Mesenteric fat pad (tissue), 1 donor: ENCODE measurements at regions not wholly inside any gene's neighbourhood (a gene's known extent, or its start where the extent isn't known, plus 50 kb on each side); places are given as distances from the start of the nearest gene placed in this dataset.

ENCODE experiments used
- DNase-seq: peaks from one replicate; pipeline ENCODE4 v3.0.0-alpha.2; 2020; ENCODE audit warnings: low spot score
- donor health status: DM: yes; HTN: yes; CAD: no.

- peak; percentile 62 for DNase-seq
Observed at GRCh38 chr3:104687362-104687761, 679.3 kb upstream of the ALCAM start.

- DNase-seq, result no peak
Observed at GRCh38 chr3:104696470-104696869, 670.2 kb upstream of the ALCAM start.

GRCh38 chr3:104711406-104711805, 655.3 kb upstream of the ALCAM start:
- DNase-seq, result no peak

GRCh38 chr3:104715972-104716371, 650.7 kb upstream of the ALCAM start:
- DNase-seq, result no peak

- DNase-seq, result no peak
Observed at GRCh38 chr3:104717828-104718196, 648.9 kb upstream of the ALCAM start.

GRCh38 chr3:104723000-104723399, 643.7 kb upstream of the ALCAM start:
- DNase-seq, result no peak

- no peak for DNase-seq
Observed at GRCh38 chr3:104731074-104731473, 635.6 kb upstream of the ALCAM start.

- no peak for DNase-seq
Observed at GRCh38 chr3:104734627-104735026, 632.1 kb upstream of the ALCAM start.

- DNase-seq, result no peak
Observed at GRCh38 chr3:104735691-104736090, 631.0 kb upstream of the ALCAM start.

GRCh38 chr3:104738271-104738670, 628.4 kb upstream of the ALCAM start:
- no peak for DNase-seq

- no peak for DNase-seq
Observed at GRCh38 chr3:104740874-104741379, 625.8 kb upstream of the ALCAM start.

GRCh38 chr3:104742044-104742443, 624.7 kb upstream of the ALCAM start:
- DNase-seq, result no peak

- no peak for DNase-seq
Observed at GRCh38 chr3:104745313-104745712, 621.4 kb upstream of the ALCAM start.

- no peak for DNase-seq
Observed at GRCh38 chr3:104746056-104746455, 620.7 kb upstream of the ALCAM start.

- no peak for DNase-seq
Observed at GRCh38 chr3:104750581-104750980, 616.1 kb upstream of the ALCAM start.

GRCh38 chr3:104755791-104756190, 610.9 kb upstream of the ALCAM start:
- no peak for DNase-seq

- no peak for DNase-seq
Observed at GRCh38 chr3:104763007-104763406, 603.7 kb upstream of the ALCAM start.

GRCh38 chr3:104764496-104764895, 602.2 kb upstream of the ALCAM start:
- no peak for DNase-seq

GRCh38 chr3:104768886-104769285, 597.8 kb upstream of the ALCAM start:
- no peak for DNase-seq

- DNase-seq, result no peak
Observed at GRCh38 chr3:104779324-104779723, 587.4 kb upstream of the ALCAM start.

- DNase-seq, result no peak
Observed at GRCh38 chr3:104781112-104781511, 585.6 kb upstream of the ALCAM start.

- no peak for DNase-seq
Observed at GRCh38 chr3:104785947-104786346, 580.8 kb upstream of the ALCAM start.

GRCh38 chr3:104787306-104787705, 579.4 kb upstream of the ALCAM start:
- no peak for DNase-seq

GRCh38 chr3:104788807-104789206, 577.9 kb upstream of the ALCAM start:
- no peak for DNase-seq
